GM23338 (cell line): ENCODE measurements at regions not wholly inside any gene's neighbourhood (a gene's known extent, or its start where the extent isn't known, plus 50 kb on each side); places are given as distances from the start of the nearest gene placed in this dataset.

Experiments
- ATAC-seq: fragments of 200-7000 bp; cut with Tn5 transposase; 3 replicates; pipeline ENCODE4 v1.9.1; 2020
- DNase-seq: peaks from one replicate; pipeline ENCODE4 v3.0.0-alpha.2; 2015; ENCODE audit warnings: low spot score
- H2AFZ ChIP-seq: fragments of 200-600 bp; sonication (generic); 2 replicates; pipeline ENCODE4 v1.8.0; 2016; ENCODE audit warnings: antibody characterized with exemption, mild to moderate bottlenecking, moderate library complexity
- H3F3A ChIP-seq: fragments of 200-600 bp; sonication (generic); replicated peaks from 2 replicates; pipeline ENCODE4 v1.8.0; 2017; ENCODE audit warnings: antibody characterized with exemption, mixed run types, low read depth
- H3K27ac ChIP-seq: fragments of 200-600 bp; sonication (generic); 2 replicates; pipeline ENCODE4 v1.6.1; 2016; ENCODE audit warnings: low read depth
- H3K27me3 ChIP-seq: fragments of 200-600 bp; sonication (generic); 2 replicates; pipeline ENCODE4 v1.8.0; 2016; ENCODE audit warnings: mild to moderate bottlenecking, mixed run types, moderate library complexity; ENCODE audit not compliant: insufficient read depth
- H3K36me3 ChIP-seq: fragments of 200-600 bp; sonication (generic); 2 replicates; pipeline ENCODE4 v1.8.0; 2016; ENCODE audit warnings: mild to moderate bottlenecking; ENCODE audit not compliant: insufficient read depth
- H3K4me1 ChIP-seq: fragments of 200-600 bp; sonication (generic); 2 replicates; pipeline ENCODE4 v1.8.0; 2016; ENCODE audit warnings: mild to moderate bottlenecking, moderate library complexity; ENCODE audit not compliant: insufficient read depth
- H3K4me2 ChIP-seq: fragments of 200-600 bp; sonication (generic); 2 replicates; pipeline ENCODE4 v1.7.1; 2017; ENCODE audit warnings: mixed run types
- H3K4me3 ChIP-seq: fragments of 200-600 bp; sonication (generic); 2 replicates; pipeline ENCODE4 v1.6.1; 2016; ENCODE audit warnings: mixed run types
- H3K79me2 ChIP-seq: fragments of 200-600 bp; sonication (generic); replicated peaks from 2 replicates; pipeline ENCODE4 v1.8.0; 2017; ENCODE audit warnings: mild to moderate bottlenecking; ENCODE audit not compliant: insufficient read depth
- H3K9me2 ChIP-seq: fragments of 200-600 bp; sonication (generic); 2 replicates; pipeline ENCODE4 v1.8.0; 2017; ENCODE audit not compliant: insufficient read depth
- H4K20me1 ChIP-seq: fragments of 200-600 bp; sonication (generic); replicated peaks from 2 replicates; pipeline ENCODE4 v1.8.0; 2017; ENCODE audit warnings: mild to moderate bottlenecking; ENCODE audit not compliant: insufficient read depth
- H3K27ac Mint-ChIP-seq: 2 replicates; pipeline ENCODE4 v1.8.0; 2020; ENCODE audit warnings: inconsistent platforms, mild to moderate bottlenecking, moderate library complexity, mixed read lengths
- H3K27me3 Mint-ChIP-seq: 3 replicates; pipeline ENCODE4 v1.8.0; 2022; ENCODE audit warnings: low read depth, mild to moderate bottlenecking, moderate library complexity, mixed read lengths, inconsistent platforms; ENCODE audit not compliant: insufficient read depth, poor library complexity
- H3K36me3 Mint-ChIP-seq: 3 replicates; pipeline ENCODE4 v1.8.0; 2021; ENCODE audit warnings: low read depth, mild to moderate bottlenecking, inconsistent platforms, moderate library complexity, mixed read lengths
- H3K4me1 Mint-ChIP-seq: 3 replicates; pipeline ENCODE4 v1.8.0; 2020; ENCODE audit warnings: mild to moderate bottlenecking, inconsistent platforms, mixed read lengths
- H3K4me3 Mint-ChIP-seq: 3 replicates; pipeline ENCODE4 v1.8.0; 2021; ENCODE audit warnings: moderate library complexity, mild to moderate bottlenecking, inconsistent platforms, mixed read lengths
- H3K9me3 Mint-ChIP-seq: 3 replicates; pipeline ENCODE4 v1.8.0; 2020; ENCODE audit warnings: moderate library complexity, mild to moderate bottlenecking, inconsistent platforms, mixed read lengths
- CREB1 ChIP-seq: fragments of 250-450 bp; sonication (Bioruptor Pico); IDR thresholded peaks from 2 replicates; pipeline ENCODE4 v1.5.0; 2020; ENCODE audit warnings: low read depth, mild to moderate bottlenecking, moderate library complexity
- CTCF ChIP-seq, 2 experiments: fragments of 200-600 bp in 1 of 2; sonication (generic) in 1 of 2; conservative IDR thresholded peaks; 2 replicates each; pipeline versions ENCODE4 v1.5.1 to v1.6.1; 2016 to 2017; ENCODE audit warnings: antibody characterized with exemption in 2 of 2, low read depth in 2 of 2, mild to moderate bottlenecking in 2 of 2, moderate library complexity in 1 of 2
- ETS1 ChIP-seq: IDR thresholded peaks from 2 replicates; pipeline ENCODE4 v1.6.1; 2016; ENCODE audit warnings: antibody characterized with exemption
- EZH2 ChIP-seq: fragments of 200-600 bp; sonication (generic); IDR thresholded peaks from one replicate; pipeline ENCODE4 v1.8.0; 2017; ENCODE audit warnings: antibody characterized with exemption, mild to moderate bottlenecking, low read depth; ENCODE audit not compliant: unreplicated experiment
- EZH2phosphoT487 ChIP-seq: fragments of 200-600 bp; sonication (generic); IDR thresholded peaks from one replicate; pipeline ENCODE4 v1.8.1; 2018; ENCODE audit warnings: antibody characterized with exemption; ENCODE audit not compliant: unreplicated experiment
- JUNB ChIP-seq: IDR thresholded peaks from one replicate; pipeline ENCODE4 v1.6.1; 2016; ENCODE audit warnings: antibody characterized with exemption; ENCODE audit not compliant: unreplicated experiment
- NANOG ChIP-seq: IDR thresholded peaks from 2 replicates; pipeline ENCODE4 v1.6.1; 2016; ENCODE audit warnings: antibody characterized with exemption, borderline replicate concordance
- REST ChIP-seq: IDR thresholded peaks from one replicate; pipeline ENCODE4 v1.6.1; 2018; ENCODE audit warnings: antibody characterized with exemption; ENCODE audit not compliant: unreplicated experiment
- STAT1 ChIP-seq: IDR thresholded peaks from one replicate; pipeline ENCODE4 v1.6.1; 2016; ENCODE audit warnings: antibody characterized with exemption; ENCODE audit not compliant: unreplicated experiment
- ZNF114 ChIP-seq: fragments of 250-450 bp; sonication (Bioruptor Pico); IDR thresholded peaks from 2 replicates; pipeline ENCODE4 v1.5.0; 2020; ENCODE audit warnings: mild to moderate bottlenecking, moderate library complexity
- ZNF462 ChIP-seq: fragments of 250-450 bp; sonication (Bioruptor Pico); IDR thresholded peaks from 2 replicates; pipeline ENCODE4 v1.5.0; 2020; ENCODE audit warnings: mild to moderate bottlenecking, moderate library complexity

GRCh38 chr3:26989037-26989436 lies 366.5 kb downstream of the LRRC3B start:
- Histone ChIP-seq H3K4me2 (no peak overlapping the region), H3K9me2 (peaks cover 5% of the 10 kb centered on the region), H3K27me3 (no peaks in the 10 kb centered on the region), H4K20me1 (no peaks in the 10 kb centered on the region), H3K4me3 (no peak overlapping the region), H3K36me3 (no peaks in the 10 kb centered on the region), H3K79me2 (no peaks in the 10 kb centered on the region), H3K4me1 (no peaks in the 10 kb centered on the region), H3F3A (no peaks in the 10 kb centered on the region), H2AFZ (no peak overlapping the region), H3K27ac (no peak overlapping the region)
- Mint-ChIP-seq H3K9me3 (peaks cover 12% of the 10 kb centered on the region), H3K27ac (no peak overlapping the region), H3K27me3 (no peaks in the 10 kb centered on the region), H3K36me3 (peaks cover 1% of the 10 kb centered on the region; the same call in 2 of the 3 replicates), H3K4me3 (no peak overlapping the region), H3K4me1 (peaks cover 7% of the 10 kb centered on the region; the same call in 2 of the 3 replicates)
- no peak for TF ChIP-seq EZH2
- no peak for TF ChIP-seq EZH2phosphoT487
- TF ChIP-seq CTCF (conservative IDR thresholded peaks at IDR 0.05; ENCODE audit: low read depth in 2 of 2) = no peak
- no peak for TF ChIP-seq JUNB
- TF ChIP-seq STAT1 = no peak
- TF ChIP-seq NANOG = no peak
- no peak for TF ChIP-seq REST
- no peak for TF ChIP-seq ETS1
- TF ChIP-seq ZNF462 = no peak
- no peak for TF ChIP-seq ZNF114 (CRISPR knock-in tag)
- TF ChIP-seq CREB1 (CRISPR knock-in tag) = no peak
- DNase-seq (no peak), ATAC-seq (no peak)
